Astrocyte of the hippocampus (primary cell): ENCODE measurements at regions not wholly inside any gene's neighbourhood (a gene's known extent, or its start where the extent isn't known, plus 50 kb on each side); places are given as distances from the start of the nearest gene placed in this dataset.
"Not testable (repeated sequence)": the region's sequence is repeated elsewhere in the genome, so short reads cannot be mapped to it uniquely, and the experiment has no call there.

Experiments
- DNase-seq: peaks from one replicate; pipeline ENCODE4 v3.0.0; 2011; ENCODE audit warnings: low read depth, low spot score

GRCh38 chr5:7274203-7274602 is 121.7 kb upstream of the ADCY2 start:
- no peak for DNase-seq

GRCh38 chr5:7289634-7290033 is 106.3 kb upstream of the ADCY2 start:
- DNase-seq, result not testable (repeated sequence)

DNA sequence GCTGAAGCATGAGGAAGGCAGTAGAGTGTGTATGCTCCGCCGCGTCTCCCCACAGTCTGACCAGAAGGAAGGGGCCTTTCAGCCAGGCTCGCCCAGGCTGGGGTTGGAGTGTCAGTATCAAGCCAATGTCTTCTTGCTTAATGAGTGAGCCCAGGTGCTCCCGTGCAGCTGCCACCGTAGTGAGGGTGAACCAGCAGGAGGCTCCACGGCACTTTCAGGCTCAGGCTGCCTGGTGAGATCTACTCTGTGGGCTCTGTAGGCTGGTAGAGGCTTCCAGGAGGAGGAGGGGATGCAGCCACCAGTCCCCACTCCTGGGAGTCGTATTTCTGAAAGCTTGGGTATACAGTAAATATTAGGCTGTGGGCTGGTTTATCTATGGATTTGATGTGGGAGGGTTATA is 98.1 kb upstream of the ADCY2 start:
- DNase-seq, result not testable (repeated sequence)

DNA sequence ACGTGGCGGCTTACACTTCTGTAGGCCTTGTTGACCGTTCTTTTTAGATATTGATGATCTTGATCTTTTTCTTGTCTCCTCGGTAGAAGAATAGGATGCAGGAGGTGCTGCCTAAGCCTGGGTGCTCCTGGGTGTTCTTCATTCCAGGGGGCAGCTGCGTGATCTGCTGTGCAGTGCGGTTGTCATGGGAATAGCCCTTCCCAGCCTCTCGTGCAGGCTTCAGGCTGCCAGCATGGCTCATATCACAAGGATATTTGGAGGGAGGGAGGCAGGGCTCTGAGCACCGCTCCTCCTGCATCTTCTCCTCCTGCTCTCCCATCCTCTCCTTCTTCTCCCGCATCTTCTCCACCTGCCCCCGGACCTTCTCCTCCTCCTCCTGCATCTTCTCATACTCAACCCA is 96.2 kb upstream of the ADCY2 start:
- not testable (repeated sequence) for DNase-seq

DNA sequence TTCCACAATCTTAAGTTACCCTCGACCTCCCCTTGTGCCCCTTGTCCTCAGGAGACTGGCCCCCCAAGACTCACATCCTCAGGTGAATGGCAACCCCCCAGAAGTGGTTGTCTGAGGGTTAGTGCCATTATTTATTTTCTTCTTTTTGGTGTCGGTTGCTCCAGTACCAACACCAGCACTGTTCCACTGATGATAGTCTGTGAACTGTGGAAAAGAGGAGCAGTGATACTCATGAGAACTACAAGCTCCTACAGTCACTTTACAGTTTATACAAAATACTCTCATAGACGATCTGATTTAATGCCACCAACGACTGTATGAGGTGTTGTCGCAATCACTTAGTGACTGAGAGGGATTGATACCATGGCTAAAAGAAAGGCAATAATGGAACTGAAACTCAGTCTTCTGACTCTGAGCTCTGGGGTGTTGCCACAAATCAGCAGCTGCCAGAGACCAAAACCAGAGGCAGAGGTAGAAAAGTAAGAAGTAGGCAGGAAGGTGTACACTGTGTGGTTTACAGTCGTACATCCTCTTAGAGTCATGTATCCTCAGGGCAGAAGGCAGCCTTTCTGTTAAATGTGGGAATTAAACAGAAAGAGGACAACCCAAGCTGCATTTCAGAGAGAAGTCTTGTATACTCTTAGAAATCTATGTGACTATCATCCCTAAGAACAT is 90.8 kb upstream of the ADCY2 start:
- DNase-seq, result not testable (repeated sequence)

- not testable (repeated sequence) for DNase-seq
These were observed 89.4 kb upstream of the ADCY2 start for GRCh38 chr5:7306556-7306955.

DNA sequence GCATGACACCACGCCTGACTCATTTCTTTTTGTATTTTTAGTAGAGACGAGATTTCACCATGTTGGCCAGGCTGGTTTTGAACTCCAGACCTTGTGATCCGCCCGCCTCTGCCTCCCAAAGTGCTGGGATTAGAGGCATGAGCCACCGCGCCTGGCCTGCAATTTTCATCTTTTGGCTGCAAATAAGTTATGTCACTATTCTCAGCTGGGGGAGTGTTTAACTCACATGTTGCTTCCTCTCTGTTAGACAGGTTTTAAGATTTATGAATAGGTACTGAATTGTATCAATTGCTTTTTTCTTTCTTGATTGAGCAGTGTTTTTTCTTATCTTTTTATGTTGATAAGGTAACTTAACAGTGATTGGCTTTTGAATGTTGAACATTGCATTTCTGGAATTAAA is 88.2 kb upstream of the ADCY2 start:
- DNase-seq, result not testable (repeated sequence)

GRCh38 chr5:7309715-7310114 is 86.2 kb upstream of the ADCY2 start:
- DNase-seq, result not testable (repeated sequence)

GRCh38 chr5:7310656-7311055 is 85.3 kb upstream of the ADCY2 start:
- peak; percentile 44 for DNase-seq

DNA sequence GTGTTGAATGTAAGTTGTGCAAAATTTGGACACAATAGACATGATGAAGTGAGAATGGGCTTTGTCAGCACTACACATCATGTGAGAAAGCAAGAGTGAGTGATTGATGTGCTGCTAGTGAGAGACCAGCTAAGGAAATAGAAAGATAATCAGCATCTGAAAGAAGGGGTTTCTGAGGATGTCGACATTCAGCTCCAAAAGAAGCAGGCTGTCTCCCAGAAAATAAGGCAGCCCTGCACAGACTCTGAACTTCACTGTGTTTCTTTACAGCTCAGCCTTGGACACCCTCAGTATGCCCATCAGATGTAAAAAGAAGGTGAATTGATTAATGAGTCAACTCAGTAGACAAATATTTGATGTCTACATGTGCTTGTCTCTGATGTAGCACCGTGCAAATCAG is 80.8 kb upstream of the ADCY2 start:
- DNase-seq, result no peak

- DNase-seq, result no peak
These were observed 78.2 kb upstream of the ADCY2 start for GRCh38 chr5:7317751-7318150.

DNA sequence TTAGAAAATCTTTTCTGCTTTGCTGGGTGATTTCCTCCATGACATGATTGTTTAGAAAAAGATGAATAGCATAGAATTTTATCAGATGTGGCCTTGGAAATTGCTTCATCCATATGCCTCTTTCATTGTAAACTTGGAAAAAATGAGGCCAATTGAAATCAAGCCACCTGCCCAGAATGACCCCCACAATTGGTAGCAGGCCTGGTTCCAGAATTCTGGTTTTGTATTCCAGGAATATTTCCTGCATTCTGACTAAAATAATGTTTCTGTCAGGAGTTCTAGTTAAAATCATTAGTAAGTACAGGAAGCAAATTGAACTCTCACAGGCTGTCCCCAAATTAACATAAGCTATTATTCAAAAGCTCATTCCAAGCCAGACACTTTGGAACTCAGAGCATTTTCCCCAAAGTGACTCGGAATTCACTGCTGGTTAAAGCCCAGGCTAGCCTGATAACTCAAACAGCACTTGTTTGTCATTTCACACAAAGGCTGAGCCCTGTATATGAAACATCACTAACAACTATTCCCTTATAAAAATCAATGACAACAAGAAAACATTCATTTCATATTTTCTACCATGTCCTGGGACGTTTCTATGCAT is 75.1 kb upstream of the ADCY2 start:
- DNase-seq, result peak; percentile 81

- peak; percentile 95 for DNase-seq
These were observed 74.2 kb upstream of the ADCY2 start for GRCh38 chr5:7321724-7322123.

DNA sequence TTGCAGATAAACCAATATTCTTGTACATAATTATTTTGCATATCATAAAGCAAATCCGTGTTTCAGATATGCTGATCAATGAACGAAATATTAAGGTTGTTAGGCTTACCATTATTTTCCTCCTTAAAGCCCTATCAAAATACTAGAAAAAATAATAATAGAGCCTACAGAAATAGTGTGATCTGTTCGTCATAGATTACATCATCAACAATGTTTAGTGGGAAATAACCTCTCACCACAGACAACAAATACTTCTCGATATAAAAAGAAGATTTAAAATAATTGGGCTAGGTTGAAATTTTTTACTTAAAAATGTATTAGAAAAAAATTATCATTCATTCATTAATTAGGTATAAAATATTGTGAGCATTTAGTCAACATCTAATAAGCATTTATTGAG is 71.0 kb upstream of the ADCY2 start:
- no peak for DNase-seq

GRCh38 chr5:7325975-7326913 is 69.7 kb upstream of the ADCY2 start:
- no peak for DNase-seq

DNA sequence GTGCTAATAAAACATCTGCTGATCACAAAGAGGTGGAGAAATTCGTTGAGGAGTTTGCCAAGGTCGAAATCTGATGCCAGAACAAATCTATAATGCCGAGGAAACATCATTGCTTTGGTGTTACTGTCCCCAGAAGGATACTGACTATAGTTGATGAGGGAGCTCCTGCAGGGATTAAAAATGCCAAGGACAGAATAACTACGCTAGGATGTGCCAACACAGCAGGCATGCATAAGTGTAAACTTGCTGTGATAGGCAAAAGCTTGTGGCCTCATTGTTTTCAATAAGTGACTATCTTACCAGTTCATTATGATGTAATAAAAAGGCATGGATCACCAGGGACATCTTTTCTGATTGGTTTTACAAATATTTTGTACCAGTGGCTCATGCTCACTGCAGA is 66.8 kb upstream of the ADCY2 start:
- DNase-seq, result no peak

DNA sequence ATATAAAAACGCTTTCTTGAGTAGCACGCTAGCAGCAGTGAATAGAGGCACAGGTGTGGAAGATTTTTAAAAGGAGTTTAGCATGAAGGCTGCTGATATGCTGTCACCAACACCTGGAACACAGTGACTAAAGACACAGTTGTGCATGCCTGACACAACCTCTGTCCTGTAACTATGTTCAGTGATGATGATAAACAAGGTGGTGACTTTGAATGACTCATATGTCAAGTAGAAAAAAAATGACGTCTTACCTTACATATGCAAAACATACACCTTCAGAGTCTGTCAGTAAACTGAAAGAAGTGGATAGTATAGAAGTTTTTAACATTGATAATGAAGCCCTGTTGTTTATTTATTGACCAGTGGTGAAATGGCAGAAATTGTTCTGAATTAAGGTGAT is 66.2 kb upstream of the ADCY2 start:
- DNase-seq, result no peak

DNA sequence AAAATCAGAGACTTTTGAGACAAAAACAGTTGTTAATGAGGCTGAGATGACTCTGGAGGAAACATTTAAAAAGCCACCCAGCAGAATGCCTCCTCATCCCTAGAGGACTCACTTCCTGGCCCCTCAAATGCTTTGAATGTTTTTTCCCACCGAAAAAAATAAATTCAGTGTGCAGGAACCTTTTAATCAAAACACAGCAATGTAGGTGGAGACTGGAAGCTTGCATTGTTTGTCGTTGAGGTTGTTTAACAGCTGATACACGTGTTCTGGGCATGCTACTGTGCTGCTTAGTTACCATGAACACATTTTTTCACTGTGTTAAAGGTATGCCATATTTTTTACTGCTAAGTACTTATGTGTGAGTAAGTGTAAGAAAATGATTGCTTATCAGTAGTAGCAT is 65.7 kb upstream of the ADCY2 start:
- peak; percentile 36 for DNase-seq

DNA sequence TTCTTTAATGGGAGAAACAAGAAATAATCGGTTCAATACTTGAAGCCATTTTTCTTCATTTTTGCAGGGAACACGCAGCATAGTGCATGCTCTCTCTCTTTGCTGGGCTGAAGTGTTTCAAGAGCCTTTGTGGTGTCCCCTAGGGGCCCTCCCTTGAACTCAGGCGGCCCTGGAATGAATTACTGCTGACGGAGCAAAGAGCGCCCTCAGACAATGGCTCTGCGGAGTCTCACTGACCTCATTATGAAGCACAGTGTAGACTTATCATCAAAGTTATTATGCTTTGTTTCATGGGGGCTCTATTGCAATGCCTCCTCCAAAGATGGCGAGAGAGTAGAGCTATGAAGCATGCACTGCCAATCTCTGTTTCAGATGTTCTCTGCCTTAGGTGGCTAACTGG is 64.8 kb upstream of the ADCY2 start:
- no peak for DNase-seq
